Left ventricle myocardium inferior (tissue), 1 donor: ENCODE measurements at regions not wholly inside any gene's neighbourhood (a gene's known extent, or its start where the extent isn't known, plus 50 kb on each side); places are given as distances from the start of the nearest gene placed in this dataset.

Source experiments
- DNase-seq: peaks from one replicate; pipeline ENCODE4 v3.0.0-alpha.2; 2020
- H3K27ac ChIP-seq: fragments of 200-600 bp; replicated peaks from 2 replicates; pipeline ENCODE4 v1.8.0; 2021
- H3K27me3 ChIP-seq: fragments of 200-600 bp; 2 replicates; pipeline ENCODE4 v1.8.0; 2021; ENCODE audit warnings: low read depth
- H3K36me3 ChIP-seq: fragments of 200-600 bp; 2 replicates; pipeline ENCODE4 v1.8.0; 2021
- H3K4me1 ChIP-seq: fragments of 200-600 bp; 2 replicates; pipeline ENCODE4 v1.8.0; 2021
- H3K4me3 ChIP-seq: fragments of 200-600 bp; 2 replicates; pipeline ENCODE4 v1.8.0; 2021; ENCODE audit warnings: mild to moderate bottlenecking, moderate library complexity
- H3K9me3 ChIP-seq: fragments of 200-600 bp; replicated peaks from 2 replicates; pipeline ENCODE4 v1.8.0; 2021
- CTCF ChIP-seq: fragments of 200-600 bp; IDR thresholded peaks from 2 replicates; pipeline ENCODE4 v1.8.0; 2021; ENCODE audit warnings: antibody characterized with exemption, mild to moderate bottlenecking, borderline replicate concordance
- intact Hi-C: fragments of 100-400 bp; cut with micrococcal nuclease; formaldehyde crosslinking; loops from one replicate; pipeline ENCODE4 v1.11.0; 2022
- donor health status: DM: no; HTN: yes; CAD: no; lungs with severe emphysema.

GRCh38 chr3:124243177-124243859, 251.4 kb upstream of the ROPN1 start:
- no peak for TF ChIP-seq CTCF
- H3K4me3 ChIP-seq, result no peak overlapping the region
- no peaks in the 10 kb centered on the region for H3K9me3 ChIP-seq
- DNase-seq, result no peak
- H3K4me1 ChIP-seq, result peaks cover 44% of the 10 kb centered on the region
- intact Hi-C loops, result no loop called here
- H3K27ac ChIP-seq, result peak overlapping the region; percentile 73
- no peaks in the 10 kb centered on the region for H3K36me3 ChIP-seq
- H3K27me3 ChIP-seq, result no peaks in the 10 kb centered on the region

DNA sequence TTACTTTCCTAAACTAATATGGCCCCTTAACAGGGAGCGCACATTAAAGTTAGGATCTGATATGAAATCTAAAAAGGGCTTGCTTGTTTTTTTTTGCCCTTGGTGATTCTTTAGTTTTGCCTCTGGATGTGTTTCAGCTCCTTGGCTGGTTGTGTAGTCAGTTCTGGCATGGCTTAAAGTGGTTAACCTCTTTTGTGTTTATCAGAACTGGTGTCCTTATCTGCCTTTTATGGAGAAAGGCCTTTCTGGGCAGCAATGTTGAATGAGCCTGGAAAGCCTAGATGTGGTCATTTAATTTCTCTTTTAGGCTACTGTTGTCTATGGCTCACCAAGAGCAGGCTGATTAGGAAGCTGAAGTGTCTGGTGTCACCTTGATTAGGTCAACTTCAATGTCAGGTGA, 254.5 kb upstream of the ROPN1 start:
- no peaks in the 10 kb centered on the region for H3K36me3 ChIP-seq
- H3K9me3 ChIP-seq, result no peaks in the 10 kb centered on the region
- peaks cover 64% of the 10 kb centered on the region for H3K4me1 ChIP-seq
- H3K27me3 ChIP-seq, result no peaks in the 10 kb centered on the region
- DNase-seq, result no peak
- intact Hi-C loops, result no loop called here
- H3K27ac ChIP-seq, result peak overlapping the region; percentile 94
- no peak overlapping the region for H3K4me3 ChIP-seq
- no peak for TF ChIP-seq CTCF

GRCh38 chr3:124246949-124247348, 255.0 kb upstream of the ROPN1 start:
- Histone ChIP-seq H3K4me3 (no peak overlapping the region), H3K27ac (peak overlapping the region; percentile 94), H3K4me1 (peaks cover 65% of the 10 kb centered on the region), H3K27me3 (no peaks in the 10 kb centered on the region), H3K36me3 (no peaks in the 10 kb centered on the region), H3K9me3 (no peaks in the 10 kb centered on the region)
- no peak for DNase-seq
- intact Hi-C loops, result no loop called here
- peak; percentile 59 for TF ChIP-seq CTCF

DNA sequence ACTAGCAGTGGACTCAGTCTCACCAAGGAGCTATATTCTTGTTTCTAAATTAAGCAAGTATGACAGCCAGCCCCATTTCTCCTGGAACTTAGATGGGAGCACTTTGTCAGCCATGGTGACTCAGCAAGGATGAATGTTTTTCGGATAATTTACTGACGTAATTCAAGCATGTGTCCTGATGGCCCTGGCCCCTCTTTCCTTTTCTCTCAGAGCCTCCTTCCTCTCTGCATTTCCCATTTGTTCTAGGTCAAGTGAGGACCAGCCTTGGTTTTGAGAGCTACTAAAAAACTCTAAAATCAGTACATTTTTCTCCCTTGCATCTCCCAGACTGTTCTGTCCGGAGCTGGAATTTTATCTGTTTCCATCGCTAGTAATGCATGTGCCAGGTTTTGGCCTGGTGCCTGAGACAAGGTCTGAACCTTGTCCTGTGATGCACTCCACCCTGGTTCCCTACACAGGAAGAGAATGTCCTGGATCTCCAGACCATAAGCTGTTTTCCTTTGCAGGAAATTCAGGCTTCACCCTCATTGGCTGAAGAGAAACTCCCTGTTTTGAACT, 256.6 kb upstream of the ROPN1 start:
- peaks cover 63% of the 10 kb centered on the region for H3K4me1 ChIP-seq
- no peaks in the 10 kb centered on the region for H3K9me3 ChIP-seq
- intact Hi-C loops, result no loop called here
- peak overlapping the region; percentile 20 for H3K4me3 ChIP-seq
- TF ChIP-seq CTCF, result no peak
- no peaks in the 10 kb centered on the region for H3K36me3 ChIP-seq
- H3K27ac ChIP-seq, result peak overlapping the region; percentile 94
- H3K27me3 ChIP-seq, result no peaks in the 10 kb centered on the region
- DNase-seq, result peak; percentile 54

DNA sequence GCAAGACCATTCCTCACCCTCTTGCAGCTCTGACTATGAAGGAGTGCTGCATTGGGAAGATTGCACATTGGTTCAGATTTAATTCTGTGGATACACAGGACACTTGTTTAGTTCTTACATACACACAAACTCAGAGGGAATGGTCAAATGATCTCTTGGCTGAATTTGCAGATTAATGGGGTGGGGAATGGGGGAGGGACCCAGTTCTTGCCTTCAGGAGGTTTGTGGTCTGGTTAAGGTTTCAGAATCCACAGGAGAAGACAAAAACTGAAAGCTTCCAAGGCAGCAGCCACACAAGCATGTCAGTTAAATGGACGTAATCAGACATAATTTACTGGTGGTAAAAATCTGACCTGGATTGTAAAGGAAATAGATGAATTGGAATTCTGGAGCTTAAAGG, 257.1 kb upstream of the ROPN1 start:
- peaks cover 58% of the 10 kb centered on the region for H3K4me1 ChIP-seq

More for the DNA sequence above, 257.1 kb upstream of the ROPN1 start:
- intact Hi-C loops, result no loop called here
- TF ChIP-seq CTCF, result no peak
- Histone ChIP-seq H3K36me3 (no peaks in the 10 kb centered on the region), H3K27me3 (no peaks in the 10 kb centered on the region), H3K4me3 (no peak overlapping the region), H3K9me3 (no peaks in the 10 kb centered on the region), H3K27ac (peak overlapping the region; percentile 94)
- DNase-seq, result no peak
